GM18511 (cell line): ENCODE measurements at regions not wholly inside any gene's neighbourhood (a gene's known extent, or its start where the extent isn't known, plus 50 kb on each side); places are given as distances from the start of the nearest gene placed in this dataset.
"Not testable (repeated sequence)": the region's sequence is repeated elsewhere in the genome, so short reads cannot be mapped to it uniquely, and the experiment has no call there.

Experiments
- ATAC-seq: cut with Tn5 transposase; IDR thresholded peaks from one replicate; pipeline ENCODE4 v1.9.1; 2021; ENCODE audit warnings: mild to moderate bottlenecking, moderate library complexity; ENCODE audit not compliant: unreplicated experiment

- ATAC-seq, result peak; percentile 55
Measured at GRCh38 chr1:67609577-67610341, 75.2 kb upstream of the GADD45A start.

DNA sequence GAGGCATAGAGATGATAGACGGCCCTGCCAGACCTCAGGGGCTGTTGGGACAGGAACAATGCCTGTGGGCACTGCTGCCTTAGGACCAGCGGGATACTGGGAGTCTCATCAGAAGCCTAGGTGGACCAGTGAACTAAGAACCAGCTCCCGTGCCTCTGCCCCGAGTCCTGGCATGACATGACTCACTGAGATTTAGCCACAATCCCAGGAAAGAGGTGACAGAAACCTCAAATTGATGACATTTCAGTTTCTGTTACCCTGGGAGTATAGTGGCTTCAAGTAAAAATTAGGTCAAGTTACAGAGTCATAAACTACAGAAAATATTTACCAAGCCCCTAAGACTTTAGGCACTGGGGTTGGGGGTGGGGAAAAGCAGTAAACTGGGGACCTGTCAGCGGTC is 74.6 kb upstream of the GADD45A start:
- ATAC-seq, result peak; percentile 21

GRCh38 chr1:67611846-67612245 is 73.2 kb upstream of the GADD45A start:
- no peak for ATAC-seq

DNA sequence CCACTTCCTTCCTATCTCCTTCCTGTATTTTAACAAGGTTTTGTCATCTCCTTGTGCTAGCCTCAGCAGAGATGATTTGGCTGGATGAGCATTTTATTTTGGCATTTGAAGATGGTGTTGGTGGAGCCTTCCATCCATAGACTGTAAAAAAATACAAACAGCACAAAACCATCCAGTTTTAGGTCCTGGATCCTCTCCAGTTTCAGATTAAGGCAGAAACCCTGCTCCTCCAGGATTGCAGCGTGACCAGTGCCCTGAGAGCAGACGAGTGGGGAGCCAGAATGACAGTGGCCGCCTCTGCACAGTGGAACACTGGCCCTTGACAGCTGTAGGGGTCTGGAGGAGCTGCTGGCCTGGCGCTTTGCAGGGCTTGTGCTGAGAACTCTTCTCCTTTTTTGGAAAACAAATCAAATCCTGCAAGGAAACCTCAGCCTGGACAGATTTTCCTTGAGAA is 72.2 kb upstream of the GADD45A start:
- ATAC-seq, result no peak

GRCh38 chr1:67613479-67613878 is 71.5 kb upstream of the GADD45A start:
- not testable (repeated sequence) for ATAC-seq

GRCh38 chr1:67614511-67614934 is 70.5 kb upstream of the GADD45A start:
- ATAC-seq, result no peak

GRCh38 chr1:67615886-67616285 is 69.1 kb upstream of the GADD45A start:
- no peak for ATAC-seq

- ATAC-seq, result no peak
Measured at GRCh38 chr1:67616394-67616985, 68.5 kb upstream of the GADD45A start.

GRCh38 chr1:67618285-67619018 is 66.5 kb upstream of the GADD45A start:
- no peak for ATAC-seq

- ATAC-seq, result no peak
Measured at GRCh38 chr1:67619080-67619479, 65.9 kb upstream of the GADD45A start.

- ATAC-seq, result no peak
Measured at GRCh38 chr1:67623906-67624305, 61.1 kb upstream of the GADD45A start.

DNA sequence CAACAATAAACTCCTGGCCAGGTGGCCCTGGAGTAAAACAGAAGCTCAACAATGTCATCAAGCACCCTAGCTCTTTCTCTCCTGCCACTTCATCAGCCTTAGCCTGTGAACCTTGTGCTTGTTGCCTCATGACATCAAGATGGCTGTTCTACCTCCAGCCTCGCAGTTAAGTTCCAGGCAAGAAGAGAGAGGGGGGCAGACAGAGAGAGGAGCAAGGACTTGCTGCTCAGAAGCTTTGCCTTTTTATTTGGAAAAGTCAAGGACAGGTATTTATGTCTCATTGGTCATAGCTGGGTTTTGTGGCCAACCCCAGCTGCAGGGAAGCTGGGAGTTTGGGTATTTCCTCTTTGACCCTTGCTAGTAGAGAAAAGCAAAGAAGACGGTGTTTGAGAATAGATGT is 60.3 kb upstream of the GADD45A start:
- ATAC-seq, result no peak

GRCh38 chr1:67626090-67626860 is 58.7 kb upstream of the GADD45A start:
- no peak for ATAC-seq

- no peak for ATAC-seq
Measured at GRCh38 chr1:67626861-67627235, 58.2 kb upstream of the GADD45A start.

GRCh38 chr1:67627336-67627735 is 57.7 kb upstream of the GADD45A start:
- no peak for ATAC-seq

GRCh38 chr1:67627906-67628305 is 57.1 kb upstream of the GADD45A start:
- ATAC-seq, result no peak

DNA sequence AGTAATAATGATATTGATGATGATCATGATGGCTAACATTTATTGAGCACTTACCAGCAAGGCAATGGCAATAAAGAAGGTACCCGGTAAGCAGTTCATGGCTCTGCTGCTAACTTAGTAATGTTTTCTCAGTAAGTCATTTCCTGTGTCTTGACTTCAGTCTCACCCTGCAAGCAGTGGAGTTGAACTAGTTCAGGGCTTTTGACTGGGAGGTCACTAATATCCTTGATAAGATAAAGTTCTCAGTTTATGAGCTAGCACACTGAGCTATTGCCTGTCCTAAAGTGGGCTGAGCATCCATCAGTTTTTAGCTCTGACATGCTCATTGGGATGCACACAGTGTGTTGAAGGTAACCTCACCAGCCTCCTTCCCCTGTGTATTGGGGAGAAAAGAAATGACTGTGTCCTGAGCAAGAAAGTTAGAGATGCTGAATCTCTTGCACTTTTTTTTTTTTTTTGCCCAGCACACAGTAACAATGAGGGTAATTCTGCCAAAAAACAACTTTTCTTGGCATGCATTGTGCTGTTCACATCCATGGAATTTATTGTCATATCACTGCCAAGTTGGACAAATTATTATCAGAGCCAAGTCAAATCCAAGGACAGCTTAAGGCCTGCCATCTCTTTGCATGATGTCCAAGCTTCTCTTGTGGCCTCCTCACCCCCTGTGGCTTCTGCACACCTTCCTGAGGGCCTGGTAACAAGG is 55.5 kb upstream of the GADD45A start:
- ATAC-seq, result no peak

DNA sequence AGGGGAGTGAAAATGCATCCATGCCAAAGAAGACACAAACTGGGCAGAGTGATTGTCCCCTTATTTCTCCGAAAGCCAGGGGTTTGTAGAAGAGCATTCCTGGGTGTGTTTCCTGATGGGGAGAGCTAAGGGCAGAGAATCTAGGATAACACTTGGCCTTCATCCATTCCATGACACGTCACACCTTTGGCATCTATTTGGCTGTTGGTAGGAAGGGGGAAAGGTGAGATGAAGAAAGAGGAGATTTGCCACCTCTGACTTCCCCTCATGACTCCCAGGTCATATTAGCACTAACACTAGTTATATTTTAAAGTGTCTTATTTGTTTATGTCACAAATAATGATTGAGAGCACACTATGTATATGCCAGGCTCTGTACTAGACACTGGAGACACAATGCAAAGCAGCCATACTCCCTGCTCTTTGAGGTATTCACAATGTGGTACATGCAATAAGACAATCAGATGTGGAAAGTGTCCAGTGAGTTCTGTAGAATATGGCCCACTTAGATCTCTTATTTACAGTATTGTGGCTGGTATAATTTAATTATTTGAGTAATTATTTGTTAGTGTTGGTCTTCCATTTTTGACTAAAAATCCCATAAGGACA is 54.5 kb upstream of the GADD45A start:
- no peak for ATAC-seq

GRCh38 chr1:67632356-67632755 is 52.6 kb upstream of the GADD45A start:
- ATAC-seq, result no peak
